GM12878 (cell line): ENCODE measurements at regions not wholly inside any gene's neighbourhood (a gene's known extent, or its start where the extent isn't known, plus 50 kb on each side); places are given as distances from the start of the nearest gene placed in this dataset.

Source experiments
- CEBPB ChIP-seq, 2 experiments: fragments of 150-350 bp in 1 of 2; IDR thresholded peaks; 2 replicates each; pipeline ENCODE4 v1.6.1; 2012 to 2014; ENCODE audit warnings: low read depth in 2 of 2, low read length in 2 of 2, borderline replicate concordance in 1 of 2, inconsistent platforms in 1 of 2
- CTCF ChIP-seq, 3 experiments: IDR thresholded peaks in 2 of 3; conservative IDR thresholded peaks in 1 of 3; 2 replicates each; pipeline ENCODE4 v1.5.1; 2011; ENCODE audit warnings: low read depth in 3 of 3, low read length in 3 of 3, mild to moderate bottlenecking in 3 of 3, control low read depth in 2 of 3, moderate library complexity in 2 of 3, inconsistent platforms in 1 of 3, mixed read lengths in 1 of 3; ENCODE audit not compliant: control insufficient read depth in 2 of 3, insufficient read depth in 1 of 3; ENCODE audit errors: extremely low read depth in 1 of 3
- CUX1 ChIP-seq: IDR thresholded peaks from 2 replicates; pipeline ENCODE4 v1.6.1; 2012; ENCODE audit warnings: improper control_type of control experiment, low read depth, low read length; ENCODE audit not compliant: insufficient replicate concordance
- ESRRA ChIP-seq: IDR thresholded peaks from 2 replicates; pipeline ENCODE4 v1.6.1; 2012; ENCODE audit warnings: mild to moderate bottlenecking, low read length, improper control_type of control experiment
- GABPA ChIP-seq: IDR thresholded peaks from 2 replicates; pipeline ENCODE4 v1.6.1; 2014; ENCODE audit warnings: antibody characterized with exemption, low read depth, mild to moderate bottlenecking, inconsistent platforms
- JUND ChIP-seq: IDR thresholded peaks from 2 replicates; pipeline ENCODE4 v1.6.1; 2012; ENCODE audit warnings: low read depth, mild to moderate bottlenecking, low read length, improper control_type of control experiment, moderate library complexity
- POLR2A ChIP-seq: IDR thresholded peaks from 2 replicates; pipeline ENCODE4 v1.6.1; 2011; ENCODE audit warnings: low read depth, mild to moderate bottlenecking, low read length
- TAF1 ChIP-seq: IDR thresholded peaks from 2 replicates; pipeline ENCODE4 v1.6.1; 2011; ENCODE audit warnings: mild to moderate bottlenecking, low read depth, low read length, borderline replicate concordance
- TBL1XR1 ChIP-seq: IDR thresholded peaks from 2 replicates; pipeline ENCODE4 v1.6.1; 2012; ENCODE audit warnings: low read depth, low read length, improper control_type of control experiment
- YY1 ChIP-seq: IDR thresholded peaks from 2 replicates; pipeline ENCODE4 v1.6.1; 2011; ENCODE audit warnings: low read depth, mild to moderate bottlenecking, low read length

- TF ChIP-seq CTCF (IDR thresholded peaks at IDR 0.05 in 2 of 3, conservative IDR thresholded peaks at IDR 0.05 in 1 of 3; ENCODE audit: control insufficient read depth in 2 of 3, extremely low read depth in 1 of 3, insufficient read depth in 1 of 3, low read depth in 3 of 3, low read length in 3 of 3) (no peak), GABPA (no peak), TAF1 (no peak), ESRRA (no peak), TBL1XR1 (no peak), CEBPB (IDR thresholded peaks at IDR 0.05; ENCODE audit: borderline replicate concordance in 1 of 2, low read depth in 2 of 2, low read length in 2 of 2) (no peak), CUX1 (no peak), POLR2A (no peak), YY1 (no peak), JUND (no peak)
These were observed 1615.3 kb upstream of the ZEB2 start for GRCh38 chr2:146135245-146135644.
